ENCODE measurements at regions not wholly inside any gene's neighbourhood (a gene's known extent, or its start where the extent isn't known, plus 50 kb on each side); places are given as distances from the start of the nearest gene placed in this dataset.

GRCh38 chr2:177076636-177077179 lies 135.9 kb upstream of the HNRNPA3 start:
- TF ChIP-seq, protein P1, sequence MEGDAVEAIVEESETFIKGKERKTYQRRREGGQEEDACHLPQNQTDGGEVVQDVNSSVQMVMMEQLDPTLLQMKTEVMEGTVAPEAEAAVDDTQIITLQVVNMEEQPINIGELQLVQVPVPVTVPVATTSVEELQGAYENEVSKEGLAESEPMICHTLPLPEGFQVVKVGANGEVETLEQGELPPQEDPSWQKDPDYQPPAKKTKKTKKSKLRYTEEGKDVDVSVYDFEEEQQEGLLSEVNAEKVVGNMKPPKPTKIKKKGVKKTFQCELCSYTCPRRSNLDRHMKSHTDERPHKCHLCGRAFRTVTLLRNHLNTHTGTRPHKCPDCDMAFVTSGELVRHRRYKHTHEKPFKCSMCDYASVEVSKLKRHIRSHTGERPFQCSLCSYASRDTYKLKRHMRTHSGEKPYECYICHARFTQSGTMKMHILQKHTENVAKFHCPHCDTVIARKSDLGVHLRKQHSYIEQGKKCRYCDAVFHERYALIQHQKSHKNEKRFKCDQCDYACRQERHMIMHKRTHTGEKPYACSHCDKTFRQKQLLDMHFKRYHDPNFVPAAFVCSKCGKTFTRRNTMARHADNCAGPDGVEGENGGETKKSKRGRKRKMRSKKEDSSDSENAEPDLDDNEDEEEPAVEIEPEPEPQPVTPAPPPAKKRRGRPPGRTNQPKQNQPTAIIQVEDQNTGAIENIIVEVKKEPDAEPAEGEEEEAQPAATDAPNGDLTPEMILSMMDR (IDR thresholded peaks at IDR 0.05; ENCODE audit: low read depth, low read length, missing control alignments), result no peak
- no peak for DNase-seq (ENCODE audit: low read depth)
- in situ Hi-C loops (cut with HindIII; ENCODE audit: low sequenced_read_pairs), result no loop called here
- H3K4me3 ChIP-seq (ENCODE audit: low read depth, low read length), result no peak overlapping the region

DNA sequence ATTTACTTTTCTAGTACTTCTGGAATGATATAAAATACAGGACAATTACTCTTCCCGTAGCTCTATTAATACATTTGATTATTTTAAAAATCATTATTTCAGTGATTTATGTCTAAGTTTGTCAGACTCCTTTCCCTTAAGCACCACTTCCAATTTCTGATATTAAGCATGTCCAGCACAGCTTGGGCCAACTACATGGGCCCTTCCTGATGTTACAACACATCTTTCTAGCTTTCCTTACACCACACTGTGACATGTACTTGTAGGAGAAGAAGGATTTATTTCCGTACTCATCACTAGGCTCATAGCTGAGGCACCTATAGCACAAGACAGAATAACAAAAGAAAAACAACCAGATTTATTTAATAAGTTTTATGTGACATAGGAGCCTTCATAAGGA lies 134.8 kb upstream of the HNRNPA3 start:
- no peak for DNase-seq (ENCODE audit: low read depth)
- TF ChIP-seq, protein P1 (IDR thresholded peaks at IDR 0.05; ENCODE audit: low read depth, low read length, missing control alignments), result no peak
- H3K4me3 ChIP-seq (ENCODE audit: low read depth, low read length), result no peak overlapping the region
- in situ Hi-C loops (cut with HindIII; ENCODE audit: low sequenced_read_pairs), result no loop called here

- in situ Hi-C loops (cut with HindIII; ENCODE audit: low sequenced_read_pairs), result no loop called here
- TF ChIP-seq, protein P1 (IDR thresholded peaks at IDR 0.05; ENCODE audit: low read depth, low read length, missing control alignments), result no peak
- H3K4me3 ChIP-seq (ENCODE audit: low read depth, low read length), result no peak overlapping the region
- DNase-seq (ENCODE audit: low read depth), result no peak
These were observed 134.2 kb upstream of the HNRNPA3 start for GRCh38 chr2:177078416-177078815.

DNA sequence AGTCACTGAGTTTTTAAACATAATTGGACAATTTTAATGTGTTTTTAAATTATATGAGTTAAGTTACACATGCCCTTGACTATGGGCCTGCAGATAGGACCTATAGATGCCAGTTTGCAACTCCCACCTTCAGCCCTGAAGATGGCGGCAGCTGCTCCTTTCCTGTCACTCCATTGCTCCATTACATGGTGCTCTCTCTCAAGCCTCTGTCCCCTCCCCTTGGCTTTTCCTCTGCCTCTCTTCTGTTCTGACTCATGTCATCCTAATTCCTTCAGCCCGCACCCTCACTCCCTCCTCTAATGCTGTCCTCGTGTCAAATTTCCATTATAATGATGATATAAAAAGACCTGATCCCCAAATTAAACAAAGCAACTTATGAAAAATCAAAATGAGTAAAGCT lies 133.7 kb upstream of the HNRNPA3 start:
- no peak overlapping the region for H3K4me3 ChIP-seq (ENCODE audit: low read depth, low read length)
- in situ Hi-C loops (cut with HindIII; ENCODE audit: low sequenced_read_pairs), result no loop called here
- TF ChIP-seq, protein P1 (IDR thresholded peaks at IDR 0.05; ENCODE audit: low read depth, low read length, missing control alignments), result no peak
- no peak for DNase-seq (ENCODE audit: low read depth)

GRCh38 chr2:177080746-177081284 lies 131.8 kb upstream of the HNRNPA3 start:
- TF ChIP-seq, protein P1 (IDR thresholded peaks at IDR 0.05; ENCODE audit: low read depth, low read length, missing control alignments), result no peak
- no peak for DNase-seq (ENCODE audit: low read depth)
- H3K4me3 ChIP-seq (ENCODE audit: low read depth, low read length), result no peak overlapping the region
- in situ Hi-C loops (cut with HindIII; ENCODE audit: low sequenced_read_pairs), result no loop called here

- TF ChIP-seq, protein P1 (IDR thresholded peaks at IDR 0.05; ENCODE audit: low read depth, low read length, missing control alignments), result no peak
- in situ Hi-C loops (cut with HindIII; ENCODE audit: low sequenced_read_pairs), result no loop called here
- H3K4me3 ChIP-seq (ENCODE audit: low read depth, low read length), result no peak overlapping the region
- DNase-seq (ENCODE audit: low read depth), result no peak
These were observed 128.0 kb upstream of the HNRNPA3 start for GRCh38 chr2:177084607-177085006.

Data from astrocyte of the cerebellum (primary cell).